NCI-H187 (cell line): ENCODE measurements at regions not wholly inside any gene's neighbourhood (a gene's known extent, or its start where the extent isn't known, plus 50 kb on each side); places are given as distances from the start of the nearest gene placed in this dataset.
A peak's percentile ranks its signal among the peaks of the same experiment; 100 is the strongest.
"Not testable (repeated sequence)": the region's sequence is repeated elsewhere in the genome, so short reads cannot be mapped to it uniquely, and the experiment has no call there.

Source experiments
- DNase-seq, 2 experiments: peaks; one replicate each; lab custom pipeline; 2025; lab: John Stamatoyannopoulos, UW

DNA sequence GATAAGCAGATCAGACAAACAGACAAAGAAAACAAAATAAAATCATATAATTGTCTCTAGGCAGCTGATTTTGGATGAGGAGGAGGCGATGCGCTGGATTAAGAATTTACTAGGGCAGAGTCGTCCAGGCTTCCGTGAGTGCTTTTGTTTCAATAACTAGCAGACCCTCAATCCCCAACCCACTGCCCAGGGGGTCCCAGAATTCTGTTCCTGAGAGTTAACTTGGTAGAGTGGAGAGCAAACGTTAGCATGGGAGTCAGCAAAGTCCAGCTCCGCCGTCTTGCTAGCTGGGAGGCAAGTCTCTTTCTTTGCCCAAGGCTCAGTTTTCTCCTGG is 95.5 kb upstream of the TBX5 start:
- no peak for DNase-seq

DNA sequence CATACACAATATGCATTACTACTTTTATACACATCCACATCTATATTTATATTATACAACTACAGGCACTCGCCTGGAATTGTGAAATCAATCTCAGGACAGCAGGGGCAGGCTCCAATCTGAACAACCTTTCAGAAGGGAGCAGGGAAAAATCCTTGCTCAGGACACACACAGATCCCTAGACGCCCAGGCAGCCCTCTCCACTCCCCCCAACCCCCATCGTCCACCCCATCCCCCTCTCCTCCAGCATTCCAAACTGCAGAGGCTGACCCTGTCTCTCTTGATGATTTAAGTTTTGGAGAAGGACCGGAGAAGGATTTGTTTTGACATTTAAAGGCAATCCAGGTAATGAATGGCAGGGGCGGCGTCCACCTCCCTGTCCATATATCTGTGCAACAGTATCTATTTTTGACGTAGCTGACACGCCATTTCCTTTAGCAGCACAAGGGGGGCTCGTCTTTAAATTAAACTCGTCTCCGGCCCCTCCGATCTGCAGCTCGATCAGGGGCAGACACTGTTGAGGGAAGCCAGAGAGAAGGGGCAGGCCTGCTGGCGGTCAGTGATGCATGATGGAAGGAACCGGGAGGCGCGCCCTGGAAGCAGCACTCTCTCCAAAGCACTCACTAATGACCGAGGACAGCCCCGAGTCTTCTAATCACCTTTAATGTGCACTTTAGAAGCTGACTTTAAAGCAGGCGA is 95.0 kb upstream of the TBX5 start:
- DNase-seq = peak in 1 of 2 experiments; percentile 8

DNA sequence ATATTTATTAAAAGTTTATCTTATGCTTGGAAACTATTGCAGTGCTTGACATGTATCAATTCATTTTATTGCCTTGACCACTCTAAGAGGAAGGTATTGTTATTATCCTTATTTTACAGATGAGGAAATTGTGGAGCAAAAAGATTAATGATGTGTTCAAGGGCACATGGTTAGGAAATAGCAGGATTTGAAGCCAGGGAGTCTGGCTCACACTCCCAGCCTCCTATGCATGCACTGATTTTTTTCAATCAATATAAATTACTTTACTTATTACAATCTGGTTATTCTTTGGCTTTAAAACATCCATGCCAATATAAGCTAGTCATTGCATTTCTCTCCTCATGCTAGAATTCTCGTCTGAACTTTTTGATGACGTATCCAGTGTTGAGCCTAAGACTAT is 94.2 kb upstream of the TBX5 start:
- no peak for DNase-seq

DNA sequence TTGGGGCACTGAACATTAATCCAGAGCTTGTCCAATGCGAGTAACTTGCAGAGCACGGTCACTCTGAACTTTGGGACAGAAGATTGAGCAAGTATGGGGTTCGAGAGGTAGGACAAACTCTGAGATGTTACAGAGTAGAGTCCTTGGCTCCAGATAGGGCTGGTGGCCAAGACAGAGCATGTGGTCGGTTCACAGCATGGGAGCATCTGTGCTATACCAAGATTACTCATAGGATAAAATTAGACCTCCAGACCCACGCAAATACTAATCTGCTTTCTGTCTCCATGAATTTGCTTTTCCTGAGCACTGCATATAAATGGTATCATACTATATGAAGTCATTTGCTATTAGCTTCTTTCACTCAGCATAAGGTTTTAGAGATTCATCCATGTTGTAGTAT is 93.4 kb upstream of the TBX5 start:
- no peak for DNase-seq

DNA sequence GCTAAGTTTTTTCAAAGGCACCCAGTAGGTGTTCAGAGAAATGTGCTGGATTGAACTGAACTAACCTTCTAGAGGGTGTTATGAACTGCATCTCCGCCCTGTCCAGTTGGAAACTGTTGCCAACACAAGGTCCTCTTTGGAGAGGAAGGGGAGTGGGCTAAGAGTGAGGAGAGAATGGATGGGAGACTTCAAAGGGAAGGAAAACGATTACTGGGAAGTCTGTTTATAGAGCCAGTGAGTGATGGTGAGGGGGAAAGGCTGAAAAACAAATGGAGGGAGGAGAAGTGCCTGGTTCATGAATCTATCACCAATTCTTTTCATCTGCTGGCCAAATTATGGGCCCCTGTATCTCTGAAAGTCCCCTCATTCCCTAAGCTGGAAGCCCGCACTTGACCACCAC is 86.0 kb upstream of the TBX5 start:
- no peak for DNase-seq

DNA sequence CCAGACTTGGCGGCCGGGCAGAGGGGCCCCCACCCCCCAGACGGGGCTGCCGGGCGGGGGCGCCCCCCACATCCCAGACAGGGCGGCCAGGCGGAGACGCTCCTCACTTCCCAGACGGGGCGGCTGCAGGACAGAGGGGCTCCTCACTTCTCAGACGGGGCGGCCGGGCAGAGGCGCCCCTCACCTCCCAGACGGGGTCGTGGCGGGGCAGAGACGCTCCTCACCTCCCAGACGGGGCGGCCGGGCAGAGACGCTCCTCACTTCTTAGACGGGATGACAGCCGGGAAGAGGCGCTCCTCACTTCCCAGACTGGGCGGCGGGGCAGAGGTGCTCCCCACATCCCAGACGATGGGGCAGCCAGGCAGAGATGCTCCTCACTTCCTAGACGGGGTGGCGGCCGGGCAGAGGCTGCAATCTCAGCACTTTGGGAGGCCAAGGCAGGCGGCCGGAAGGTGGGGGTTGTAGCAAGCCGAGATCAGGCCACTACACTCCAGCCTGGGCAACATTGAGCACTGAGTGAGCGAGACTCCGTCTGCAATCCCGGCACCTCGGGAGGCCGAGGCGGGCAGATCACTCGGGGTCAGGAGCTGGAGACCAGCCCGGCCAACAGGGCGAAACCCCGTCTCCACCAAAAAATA is 79.0 kb upstream of the TBX5 start:
- DNase-seq = not testable (repeated sequence)

DNA sequence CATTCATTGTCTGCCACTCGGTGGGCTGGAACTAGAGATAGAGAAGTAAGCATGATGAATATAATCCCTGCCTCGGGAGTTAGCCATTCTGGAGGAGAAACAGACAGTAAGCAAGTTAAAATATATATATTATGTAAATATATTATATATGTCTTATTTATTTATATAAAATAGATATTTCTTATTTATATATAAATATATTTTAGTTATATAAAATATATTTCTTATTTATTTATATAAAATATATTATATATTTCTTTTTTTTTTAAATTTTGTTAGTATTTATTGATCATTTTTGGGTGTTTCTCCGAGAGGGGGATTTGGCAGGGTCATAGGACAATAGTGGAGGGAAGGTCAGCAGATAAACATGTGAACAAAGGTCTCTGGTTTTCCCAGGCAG is 78.1 kb upstream of the TBX5 start:
- no peak for DNase-seq

DNA sequence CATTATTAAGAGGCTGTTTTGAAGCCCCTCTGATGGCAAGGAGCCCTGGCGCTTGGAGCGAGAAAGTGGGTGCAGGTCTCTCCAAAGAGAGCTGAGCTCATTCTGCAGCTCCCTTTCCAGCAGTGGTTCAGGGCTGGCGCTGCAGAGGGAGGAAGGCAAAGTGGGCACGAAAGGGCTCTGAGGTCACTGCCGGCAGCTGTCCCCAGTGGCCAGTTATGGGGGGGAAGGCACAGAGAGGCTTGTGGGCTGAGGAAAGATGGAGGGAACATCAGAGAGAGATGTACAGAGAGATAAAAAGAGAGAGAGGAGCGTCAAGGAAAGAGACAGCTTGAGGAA is 75.2 kb upstream of the TBX5 start:
- no peak for DNase-seq

DNA sequence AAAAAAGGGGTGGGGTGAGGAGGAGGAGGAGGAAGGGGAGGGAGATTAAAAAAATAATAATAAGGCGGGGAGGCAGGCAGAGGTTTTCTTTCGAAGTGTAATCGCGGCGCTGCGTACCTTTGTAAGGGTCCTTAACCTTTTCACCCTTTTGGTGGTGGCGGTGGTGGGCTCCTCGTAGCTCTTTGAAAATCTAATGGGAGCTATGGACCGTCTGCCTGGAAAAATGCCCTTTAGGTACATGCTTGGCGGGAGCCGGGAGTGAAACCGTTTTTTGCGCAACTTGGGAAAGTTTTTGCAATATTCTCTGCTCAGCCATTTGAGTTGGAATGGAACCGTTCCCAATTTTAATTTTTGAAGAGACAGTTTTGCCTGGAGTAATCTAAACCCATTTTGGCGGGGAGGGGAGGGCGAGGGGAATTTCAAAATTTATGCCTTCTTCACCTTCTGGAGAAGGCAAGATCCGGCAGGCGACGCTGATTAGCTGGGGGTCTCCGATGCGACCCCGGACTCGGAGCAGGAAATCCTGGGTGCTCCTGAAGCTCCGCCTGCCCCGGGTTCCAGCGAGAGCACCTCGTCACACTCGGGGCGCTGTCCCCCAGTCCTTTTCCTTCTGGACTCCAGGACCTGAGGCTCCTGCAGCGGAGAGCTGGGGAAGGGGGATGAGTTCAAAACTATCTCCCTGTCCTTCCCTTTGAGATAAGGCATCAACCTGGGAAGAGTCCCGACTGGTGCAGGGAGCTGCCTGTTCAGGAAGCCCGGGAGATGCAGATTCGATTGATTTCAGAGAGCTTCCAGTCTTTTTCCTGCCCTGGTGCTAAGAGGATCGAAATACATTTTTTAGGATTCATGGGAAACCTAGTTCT is 74.6 kb upstream of the TBX5 start:
- DNase-seq = no peak

DNA sequence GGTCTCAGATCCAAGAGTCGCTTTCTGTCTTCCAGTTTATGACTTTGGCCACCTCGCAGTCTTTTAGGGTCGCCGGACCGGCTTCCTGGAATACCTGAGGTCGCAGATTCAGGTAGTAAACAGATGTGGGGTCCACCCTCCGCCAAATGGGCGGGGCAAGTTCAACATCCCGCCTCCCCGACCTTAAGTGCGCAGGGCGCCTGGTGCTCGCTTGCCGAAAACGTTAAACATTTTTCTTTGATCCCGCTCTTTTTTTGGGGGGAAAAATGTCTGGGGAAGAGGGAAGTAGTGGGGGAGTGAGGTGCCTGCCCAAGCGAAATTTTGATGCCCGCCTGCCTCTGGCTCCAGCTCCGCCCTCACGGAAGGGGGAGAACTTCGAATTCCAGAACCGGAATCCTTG is 73.9 kb upstream of the TBX5 start:
- DNase-seq = no peak

DNA sequence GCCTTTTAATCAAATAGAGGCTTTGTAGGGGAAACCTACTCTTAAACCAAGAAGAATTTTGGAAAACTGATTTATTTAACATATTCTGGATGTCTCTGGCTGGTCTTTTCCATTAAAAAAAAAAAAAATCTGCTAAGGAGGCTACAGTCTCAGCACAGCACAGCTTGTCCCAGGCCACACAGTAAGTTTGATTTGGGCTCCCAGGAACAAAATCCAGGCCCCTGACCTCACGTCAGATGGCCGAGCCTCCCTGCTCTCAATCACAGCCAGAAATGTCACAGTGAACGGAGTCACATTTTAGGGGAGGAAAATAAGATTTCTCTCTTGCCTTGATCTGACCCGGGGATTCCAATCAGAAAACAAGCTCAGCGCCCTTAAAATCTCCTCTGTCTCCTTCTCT is 72.9 kb upstream of the TBX5 start:
- no peak for DNase-seq

DNA sequence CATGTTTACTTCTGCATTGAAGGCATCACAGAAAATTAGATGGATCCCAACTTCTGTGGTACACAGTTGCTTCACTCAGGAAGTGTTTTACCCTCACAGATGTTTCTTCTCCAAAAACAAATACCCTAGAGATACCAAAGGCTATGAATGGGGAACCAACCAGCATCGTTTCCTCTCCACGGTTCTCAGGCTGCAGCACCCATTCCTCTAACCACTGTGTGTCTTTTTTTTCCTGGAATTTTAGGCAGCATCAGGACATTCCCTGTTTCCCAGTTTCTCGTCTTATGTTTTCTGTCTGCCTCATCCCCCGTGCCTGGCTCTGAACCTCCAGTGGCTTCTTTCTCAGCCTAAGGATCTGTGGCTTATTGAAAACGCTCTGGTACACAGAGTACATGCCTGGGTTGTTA is 72.0 kb upstream of the TBX5 start:
- no peak for DNase-seq

DNA sequence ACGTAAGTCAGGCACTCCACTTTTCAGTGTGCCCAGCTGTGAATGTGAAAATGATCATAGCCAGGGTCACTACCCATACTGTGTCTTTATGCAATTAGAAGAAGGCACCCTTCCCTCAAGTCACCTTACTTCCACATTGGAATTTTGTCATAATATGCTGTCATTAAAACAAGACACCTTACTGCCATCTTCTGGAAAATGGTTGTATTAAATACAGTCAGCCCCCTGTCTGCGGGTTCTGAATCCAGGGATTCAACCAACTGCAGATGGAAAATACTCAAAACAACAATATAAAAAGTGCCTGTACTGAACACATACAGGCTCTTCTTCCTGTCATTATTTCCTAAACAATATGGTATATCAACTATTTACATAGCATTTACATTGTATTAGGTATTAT is 70.2 kb upstream of the TBX5 start:
- peak in 1 of 2 experiments; percentile 24 for DNase-seq

DNA sequence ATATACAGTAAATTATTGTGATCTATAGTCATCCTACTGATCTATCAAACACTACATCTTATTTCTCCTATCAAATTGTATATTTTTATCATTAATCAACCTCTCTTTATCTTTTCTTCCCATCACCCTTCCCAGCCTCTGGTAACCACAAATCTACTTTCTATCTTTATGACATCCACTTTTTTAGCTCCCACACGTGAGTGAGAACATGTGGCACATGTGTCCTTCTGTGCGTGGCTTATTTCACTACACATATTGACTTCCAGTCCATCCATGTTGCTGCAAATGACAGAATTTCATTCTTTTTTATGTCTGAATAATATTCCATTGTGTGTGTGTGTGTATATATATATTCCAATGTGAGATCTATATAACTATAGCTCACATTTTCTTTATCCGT is 67.8 kb upstream of the TBX5 start:
- DNase-seq = no peak

DNA sequence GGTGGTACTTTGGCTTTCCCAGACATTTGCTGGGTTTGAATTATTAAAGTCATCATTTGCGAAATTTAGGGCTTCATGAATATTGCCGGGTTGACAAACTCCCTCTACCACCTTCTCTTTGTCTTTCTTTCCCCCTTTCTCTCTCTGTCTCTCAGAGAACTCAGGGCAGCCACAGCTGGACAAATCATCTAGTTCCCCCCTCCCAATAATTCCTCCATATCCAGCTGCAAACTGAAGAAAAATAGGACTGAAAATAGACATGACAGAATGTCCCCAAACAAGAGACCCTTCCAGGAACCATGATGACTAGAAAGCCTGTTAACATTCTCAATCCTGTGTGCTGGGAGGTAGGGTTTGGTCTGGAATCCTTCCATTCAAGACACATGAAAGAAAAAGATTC is 67.1 kb upstream of the TBX5 start:
- DNase-seq = no peak

DNA sequence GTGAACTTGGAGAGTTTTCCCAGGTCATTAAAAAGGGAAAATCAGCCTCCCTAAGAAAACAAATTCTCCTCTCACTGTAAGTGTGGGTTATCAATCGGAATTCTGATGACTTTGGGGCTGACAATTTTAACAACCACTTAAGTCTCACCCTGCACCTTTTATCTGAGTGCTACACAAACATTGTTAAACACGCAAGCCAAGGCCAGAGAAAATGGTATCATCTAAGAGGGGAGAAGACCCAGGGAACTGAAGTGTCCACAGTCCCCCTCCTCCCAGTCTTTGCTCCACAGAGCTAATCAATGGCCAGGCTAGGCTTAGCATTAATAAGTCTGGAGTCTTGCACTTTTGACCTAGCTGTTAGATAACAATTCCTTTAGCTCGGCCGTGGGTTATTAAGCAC is 51.7 kb upstream of the TBX5 start:
- DNase-seq = no peak
